ENCODE measurements at regions not wholly inside any gene's neighbourhood (a gene's known extent, or its start where the extent isn't known, plus 50 kb on each side); places are given as distances from the start of the nearest gene placed in this dataset.

- TF ChIP-seq CTCF (IDR thresholded peaks at IDR 0.05; ENCODE audit: extremely low read depth in 1 of 2, insufficient read depth in 1 of 2, low read depth in 1 of 2, low read length in 2 of 2) (no peak), POLR2AphosphoS5 (IDR thresholded peaks at IDR 0.05; ENCODE audit: insufficient read depth, low read depth, low read length) (no peak), EZH2 (IDR thresholded peaks at IDR 0.05; ENCODE audit: borderline replicate concordance, low read depth, low read length, severe bottlenecking) (no peak), POLR2A (IDR thresholded peaks at IDR 0.05; ENCODE audit: low read depth, low read length) (no peak), GATA2 (IDR thresholded peaks at IDR 0.05; ENCODE audit: insufficient read depth, insufficient read length, low read depth, low read length) (no peak), FOS (IDR thresholded peaks at IDR 0.05; ENCODE audit: borderline replicate concordance, insufficient read depth, low read length) (no peak)
Measured at GRCh38 chr7:50212666-50213621, 91.6 kb upstream of the IKZF1 start.

Measured in endothelial cell of umbilical vein (primary cell).